ENCODE measurements at regions not wholly inside any gene's neighbourhood (a gene's known extent, or its start where the extent isn't known, plus 50 kb on each side); places are given as distances from the start of the nearest gene placed in this dataset.

DNA sequence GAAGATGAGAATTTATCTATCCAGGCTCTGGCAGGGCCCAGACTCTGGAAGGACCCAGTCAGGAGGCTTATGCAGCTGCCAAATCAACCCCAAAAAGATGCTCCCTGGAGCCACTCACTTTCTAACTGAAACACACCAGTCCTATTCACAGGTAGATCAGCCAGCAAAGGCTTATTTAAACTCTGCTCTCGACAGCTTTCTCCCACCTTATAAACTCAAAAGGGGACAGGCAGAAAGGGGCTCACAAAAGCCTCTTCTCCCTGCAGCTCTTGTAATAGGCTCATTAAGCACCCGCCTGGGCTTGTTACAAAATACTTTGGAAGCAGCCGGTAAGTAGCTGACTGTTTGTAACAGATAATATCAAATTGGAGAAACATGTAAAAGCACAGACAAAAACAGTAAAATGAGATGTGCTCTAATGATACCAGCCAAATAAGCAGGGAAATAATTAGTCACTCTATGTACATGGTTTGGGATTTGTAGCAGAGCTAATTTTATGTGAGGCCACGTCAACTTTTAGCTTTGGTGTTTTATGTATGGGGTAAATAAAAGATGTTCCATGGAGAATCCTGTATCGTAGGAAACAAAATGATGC lies 213.8 kb downstream of the NR2F2 start:
- TF ChIP-seq YY1 (IDR thresholded peaks at IDR 0.05; ENCODE audit: insufficient read depth, insufficient read length) (no peak), SUZ12 (IDR thresholded peaks at IDR 0.05; ENCODE audit: extremely low read depth, insufficient read depth, insufficient read length) (no peak), ZNF274 (IDR thresholded peaks at IDR 0.05; ENCODE audit: low read depth, low read length) (no peak)
